Osteocyte (in vitro differentiated cells): ENCODE measurements at regions not wholly inside any gene's neighbourhood (a gene's known extent, or its start where the extent isn't known, plus 50 kb on each side); places are given as distances from the start of the nearest gene placed in this dataset.

Source experiments
- DNase-seq: peaks from one replicate; pipeline ENCODE4 v3.0.0; 2021; ENCODE audit warnings: mixed read lengths; ENCODE audit not compliant: unreplicated experiment; ENCODE audit errors: extremely low spot score
- H3K27ac Mint-ChIP-seq: one replicate; pipeline ENCODE4 v1.8.0; 2021; ENCODE audit warnings: mild to moderate bottlenecking, mixed read lengths; ENCODE audit not compliant: unreplicated experiment
- H3K27me3 Mint-ChIP-seq: one replicate; pipeline ENCODE4 v1.8.0; 2021; ENCODE audit warnings: mixed read lengths; ENCODE audit not compliant: unreplicated experiment
- H3K36me3 Mint-ChIP-seq: one replicate; pipeline ENCODE4 v1.8.0; 2021; ENCODE audit warnings: mixed read lengths; ENCODE audit not compliant: unreplicated experiment
- H3K4me1 Mint-ChIP-seq: one replicate; pipeline ENCODE4 v1.8.0; 2021; ENCODE audit warnings: mixed read lengths; ENCODE audit not compliant: unreplicated experiment
- H3K4me3 Mint-ChIP-seq: one replicate; pipeline ENCODE4 v1.8.0; 2021; ENCODE audit warnings: mild to moderate bottlenecking, moderate library complexity, mixed read lengths; ENCODE audit not compliant: unreplicated experiment
- H3K9me3 Mint-ChIP-seq: one replicate; pipeline ENCODE4 v1.8.0; 2021; ENCODE audit warnings: mixed read lengths; ENCODE audit not compliant: unreplicated experiment
- TF ChIP-seq, protein P1 (sequence below): fragments of 200-600 bp; sonication (generic); IDR thresholded peaks from 2 replicates; pipeline ENCODE4 v1.5.0; 2021; ENCODE audit warnings: antibody characterized with exemption, mild to moderate bottlenecking, moderate library complexity

DNA sequence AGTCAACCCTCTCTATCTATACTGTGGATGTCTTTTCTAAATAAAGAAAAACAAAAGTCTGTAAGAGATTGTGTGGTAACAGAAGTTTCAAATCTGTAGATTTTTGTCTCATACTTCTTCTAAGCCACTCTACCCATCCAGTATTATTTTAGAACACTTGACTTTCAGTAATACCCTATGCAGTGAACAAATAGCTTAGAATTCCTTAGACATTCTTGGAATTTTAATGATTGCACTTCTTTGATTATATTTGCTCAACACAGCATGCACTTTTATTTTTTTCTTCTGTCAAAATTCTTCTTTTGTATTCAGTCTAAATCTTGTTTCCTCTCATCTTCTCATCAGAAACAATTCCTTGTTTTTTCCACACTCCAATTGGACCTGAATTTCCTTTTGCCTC lies 1080.2 kb downstream of the SUCLG1 start:
- TF ChIP-seq, protein P1, sequence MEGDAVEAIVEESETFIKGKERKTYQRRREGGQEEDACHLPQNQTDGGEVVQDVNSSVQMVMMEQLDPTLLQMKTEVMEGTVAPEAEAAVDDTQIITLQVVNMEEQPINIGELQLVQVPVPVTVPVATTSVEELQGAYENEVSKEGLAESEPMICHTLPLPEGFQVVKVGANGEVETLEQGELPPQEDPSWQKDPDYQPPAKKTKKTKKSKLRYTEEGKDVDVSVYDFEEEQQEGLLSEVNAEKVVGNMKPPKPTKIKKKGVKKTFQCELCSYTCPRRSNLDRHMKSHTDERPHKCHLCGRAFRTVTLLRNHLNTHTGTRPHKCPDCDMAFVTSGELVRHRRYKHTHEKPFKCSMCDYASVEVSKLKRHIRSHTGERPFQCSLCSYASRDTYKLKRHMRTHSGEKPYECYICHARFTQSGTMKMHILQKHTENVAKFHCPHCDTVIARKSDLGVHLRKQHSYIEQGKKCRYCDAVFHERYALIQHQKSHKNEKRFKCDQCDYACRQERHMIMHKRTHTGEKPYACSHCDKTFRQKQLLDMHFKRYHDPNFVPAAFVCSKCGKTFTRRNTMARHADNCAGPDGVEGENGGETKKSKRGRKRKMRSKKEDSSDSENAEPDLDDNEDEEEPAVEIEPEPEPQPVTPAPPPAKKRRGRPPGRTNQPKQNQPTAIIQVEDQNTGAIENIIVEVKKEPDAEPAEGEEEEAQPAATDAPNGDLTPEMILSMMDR: no peak
- Mint-ChIP-seq H3K9me3 (peaks cover 6% of the 10 kb centered on the region), H3K36me3 (no peaks in the 10 kb centered on the region), H3K27ac (no peak overlapping the region), H3K4me3 (no peak overlapping the region), H3K4me1 (no peaks in the 10 kb centered on the region), H3K27me3 (no peaks in the 10 kb centered on the region)
- no peak for DNase-seq

DNA sequence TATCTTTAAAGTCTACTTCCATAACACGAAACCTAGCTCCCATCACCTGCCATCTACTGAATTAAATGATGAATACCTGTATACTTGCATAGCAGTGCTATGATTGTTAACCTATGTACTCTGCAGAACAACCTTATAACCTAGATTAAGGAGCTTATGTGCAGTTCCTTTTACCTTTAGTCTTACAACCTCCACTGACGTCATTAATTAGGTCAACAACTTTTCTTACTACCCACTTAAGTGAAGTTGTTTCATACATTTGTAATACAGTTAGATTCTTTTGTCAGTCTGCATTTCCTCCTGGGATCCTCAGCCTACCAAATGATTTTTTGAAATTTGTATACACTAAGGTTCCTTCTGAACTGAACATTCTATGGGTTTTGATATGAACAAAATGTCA lies 1082.3 kb downstream of the SUCLG1 start:
- Mint-ChIP-seq H3K9me3 (peaks cover 6% of the 10 kb centered on the region), H3K27ac (no peak overlapping the region), H3K36me3 (no peaks in the 10 kb centered on the region), H3K27me3 (no peaks in the 10 kb centered on the region), H3K4me3 (no peak overlapping the region), H3K4me1 (no peaks in the 10 kb centered on the region)
- DNase-seq: no peak
- TF ChIP-seq, protein P1: no peak

DNA sequence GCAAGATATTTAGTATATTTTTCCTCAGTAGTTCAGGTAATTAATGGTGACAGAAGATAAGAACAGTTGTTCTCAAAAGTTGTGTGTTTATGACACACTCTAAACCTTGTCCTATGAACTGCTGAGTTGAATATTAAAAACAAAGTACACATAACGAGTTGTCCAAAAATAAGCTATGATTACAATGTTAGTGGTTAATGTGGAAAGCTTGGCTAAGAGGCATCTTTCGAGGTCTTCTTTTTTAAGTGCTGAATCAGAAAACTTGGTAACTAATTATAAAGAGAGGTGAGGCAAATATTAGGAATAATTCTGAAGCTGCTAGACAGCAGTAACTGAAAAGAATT lies 1088.7 kb downstream of the SUCLG1 start:
- Mint-ChIP-seq H3K4me3 (no peak overlapping the region), H3K27ac (no peak overlapping the region), H3K36me3 (no peaks in the 10 kb centered on the region), H3K4me1 (no peaks in the 10 kb centered on the region), H3K9me3 (no peaks in the 10 kb centered on the region), H3K27me3 (no peaks in the 10 kb centered on the region)
- TF ChIP-seq, protein P1: no peak
- DNase-seq: no peak

DNA sequence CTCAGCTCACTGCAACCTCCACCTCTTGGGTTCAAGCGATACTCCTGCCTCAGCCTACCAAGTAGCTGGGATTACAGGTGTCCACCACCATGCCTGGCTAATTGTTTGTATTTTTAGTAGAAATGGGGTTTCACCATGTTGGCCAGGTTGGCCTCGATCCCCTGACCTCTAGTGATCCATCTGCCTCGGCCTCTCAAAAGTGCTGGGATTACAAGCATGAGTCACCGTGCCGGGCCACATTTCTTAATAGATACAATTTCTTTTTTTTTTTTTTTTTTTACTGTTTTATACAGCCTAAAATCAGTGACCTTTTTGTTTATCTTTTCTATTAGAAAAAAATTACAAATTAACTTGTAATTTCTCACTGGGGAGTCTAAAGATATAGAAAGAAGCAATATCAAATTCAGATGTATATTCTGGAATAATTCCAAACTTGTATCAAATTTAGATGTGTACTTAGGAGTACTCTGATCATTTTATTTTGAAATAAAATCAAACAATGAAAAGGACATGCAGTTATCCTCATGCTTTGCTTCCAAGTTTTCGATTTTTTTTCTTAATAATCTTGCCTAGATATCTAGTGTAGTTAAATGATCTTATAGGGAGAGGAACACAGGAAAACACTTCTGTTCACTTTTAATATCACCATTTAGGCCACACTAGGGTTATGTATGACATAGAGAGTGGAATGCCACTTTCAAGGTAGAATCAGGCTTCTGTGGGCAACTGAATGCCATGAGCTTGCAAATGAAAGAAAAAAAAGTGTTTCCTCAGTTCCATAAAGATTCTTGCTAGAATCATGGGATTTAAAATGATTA lies 1089.3 kb downstream of the SUCLG1 start:
- Mint-ChIP-seq H3K4me3 (no peak overlapping the region), H3K27ac (no peak overlapping the region), H3K9me3 (no peaks in the 10 kb centered on the region), H3K36me3 (no peaks in the 10 kb centered on the region), H3K4me1 (no peaks in the 10 kb centered on the region), H3K27me3 (no peaks in the 10 kb centered on the region)
- TF ChIP-seq, protein P1: no peak
- DNase-seq: no peak

DNA sequence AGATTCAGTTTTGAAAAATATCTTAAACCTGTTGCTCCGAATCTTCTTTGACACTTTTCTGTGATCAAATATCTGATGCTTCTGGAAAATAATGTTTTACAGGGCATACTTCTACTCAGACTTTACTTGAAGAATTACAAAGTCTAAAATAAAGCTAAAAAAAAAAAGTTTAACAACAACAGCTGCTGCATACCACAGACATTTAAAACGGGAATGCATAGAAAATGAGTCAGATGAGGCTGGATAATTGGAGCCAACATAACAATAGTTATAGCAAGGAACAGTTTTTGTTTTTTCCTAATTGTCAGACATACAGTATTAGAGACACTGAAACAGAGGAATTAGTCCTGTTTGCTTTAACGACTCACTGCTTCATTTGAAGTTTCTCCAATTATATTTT lies 1090.2 kb downstream of the SUCLG1 start:
- Mint-ChIP-seq H3K9me3 (no peaks in the 10 kb centered on the region), H3K27ac (no peak overlapping the region), H3K36me3 (no peaks in the 10 kb centered on the region), H3K4me3 (no peak overlapping the region), H3K4me1 (peaks cover 1% of the 10 kb centered on the region), H3K27me3 (no peaks in the 10 kb centered on the region)
- no peak for DNase-seq
- TF ChIP-seq, protein P1: no peak
